ENCODE measurements at regions not wholly inside any gene's neighbourhood (a gene's known extent, or its start where the extent isn't known, plus 50 kb on each side); places are given as distances from the start of the nearest gene placed in this dataset.

DNA sequence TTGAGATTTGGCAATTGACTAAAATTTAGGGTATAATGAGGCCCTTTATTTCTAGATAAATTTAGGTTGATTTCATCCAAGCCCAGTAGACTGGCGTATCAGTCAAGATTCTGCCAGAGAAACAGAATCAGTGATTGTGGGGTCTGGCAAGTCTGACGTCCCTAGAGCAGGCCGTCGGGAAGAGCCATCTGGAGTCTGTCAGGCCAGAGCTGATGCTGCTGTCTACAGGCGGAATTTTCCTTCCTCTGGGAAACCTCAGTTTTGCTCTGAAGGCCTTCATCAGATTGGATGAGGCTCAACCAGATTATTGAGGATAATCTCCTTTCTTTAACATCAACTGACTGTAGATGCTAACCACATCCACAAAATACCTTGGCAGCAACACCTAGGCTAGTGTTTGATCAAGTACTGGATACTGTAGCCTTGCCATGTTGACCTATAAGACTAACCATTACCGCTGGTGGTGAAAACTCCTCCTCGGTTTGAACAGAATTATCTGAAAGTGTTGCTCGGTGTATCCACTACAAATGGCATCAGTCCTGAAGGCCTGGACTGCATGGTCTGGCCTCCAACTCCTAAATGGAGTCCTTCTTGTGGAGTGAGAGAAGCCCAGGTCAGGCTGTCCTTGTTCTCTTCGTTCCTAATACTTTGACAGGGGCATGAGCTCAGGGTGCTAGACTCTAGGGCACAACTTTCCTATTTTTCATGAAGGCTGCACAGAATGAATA lies 83.2 kb upstream of the ANKH start:
- no peaks in the 10 kb centered on the region for H3K9me3 ChIP-seq (replicated peaks; ENCODE audit: insufficient read depth, low read length)
- no peak overlapping the region for H3K4me3 ChIP-seq (ENCODE audit: low read length)
- no peak overlapping the region for H3K27ac ChIP-seq (ENCODE audit: low read length)
- no peaks in the 10 kb centered on the region for H3K36me3 ChIP-seq (replicated peaks; ENCODE audit: insufficient read depth, low read length)
- H3K4me2 ChIP-seq (ENCODE audit: low read depth, low read length), result no peak overlapping the region
- no peaks in the 10 kb centered on the region for H3K4me1 ChIP-seq (ENCODE audit: low read length)
- H3K27me3 ChIP-seq (replicated peaks; ENCODE audit: insufficient read depth, low read length), result no peaks in the 10 kb centered on the region
- TF ChIP-seq, protein P1, sequence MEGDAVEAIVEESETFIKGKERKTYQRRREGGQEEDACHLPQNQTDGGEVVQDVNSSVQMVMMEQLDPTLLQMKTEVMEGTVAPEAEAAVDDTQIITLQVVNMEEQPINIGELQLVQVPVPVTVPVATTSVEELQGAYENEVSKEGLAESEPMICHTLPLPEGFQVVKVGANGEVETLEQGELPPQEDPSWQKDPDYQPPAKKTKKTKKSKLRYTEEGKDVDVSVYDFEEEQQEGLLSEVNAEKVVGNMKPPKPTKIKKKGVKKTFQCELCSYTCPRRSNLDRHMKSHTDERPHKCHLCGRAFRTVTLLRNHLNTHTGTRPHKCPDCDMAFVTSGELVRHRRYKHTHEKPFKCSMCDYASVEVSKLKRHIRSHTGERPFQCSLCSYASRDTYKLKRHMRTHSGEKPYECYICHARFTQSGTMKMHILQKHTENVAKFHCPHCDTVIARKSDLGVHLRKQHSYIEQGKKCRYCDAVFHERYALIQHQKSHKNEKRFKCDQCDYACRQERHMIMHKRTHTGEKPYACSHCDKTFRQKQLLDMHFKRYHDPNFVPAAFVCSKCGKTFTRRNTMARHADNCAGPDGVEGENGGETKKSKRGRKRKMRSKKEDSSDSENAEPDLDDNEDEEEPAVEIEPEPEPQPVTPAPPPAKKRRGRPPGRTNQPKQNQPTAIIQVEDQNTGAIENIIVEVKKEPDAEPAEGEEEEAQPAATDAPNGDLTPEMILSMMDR (IDR thresholded peaks at IDR 0.05; ENCODE audit: low read length), result no peak
- TF ChIP-seq EZH2phosphoT487 (IDR thresholded peaks at IDR 0.05; ENCODE audit: low read length), result no peak
- TF ChIP-seq EZH2 (optimal IDR thresholded peaks at IDR 0.05; ENCODE audit: low read depth, low read length), result no peak
- H3K79me2 ChIP-seq (ENCODE audit: low read length), result no peaks in the 10 kb centered on the region
- DNase-seq, result no peak
- H3K9ac ChIP-seq (ENCODE audit: low read length), result no peak overlapping the region
- H3F3A ChIP-seq (ENCODE audit: insufficient read depth, low read length), result no peaks in the 10 kb centered on the region
- no peaks in the 10 kb centered on the region for H3K9me2 ChIP-seq (replicated peaks; ENCODE audit: insufficient read depth, low read length)
- H2AFZ ChIP-seq (ENCODE audit: low read length), result no peak overlapping the region
- H4K20me1 ChIP-seq (ENCODE audit: insufficient read depth, low read length), result no peaks in the 10 kb centered on the region

DNA sequence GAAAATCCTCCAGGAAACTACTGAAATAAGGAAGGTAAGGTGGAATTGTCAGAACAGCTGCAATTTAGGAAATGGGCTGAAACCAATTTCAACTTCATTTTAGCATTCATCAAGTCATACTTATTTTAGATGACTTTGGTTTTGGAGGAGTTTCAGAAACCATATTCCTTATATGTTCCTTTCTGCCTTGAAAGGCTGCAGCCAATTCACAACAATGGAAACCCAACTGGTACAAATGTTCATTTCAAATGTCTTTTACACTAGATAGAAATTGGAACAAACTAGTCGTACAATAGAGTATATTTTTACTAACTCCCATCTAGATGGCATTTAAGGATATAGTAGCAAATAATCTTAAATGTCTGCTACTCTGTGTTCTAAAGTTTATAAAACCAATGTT lies 82.6 kb upstream of the ANKH start:
- Histone ChIP-seq H3K9me3 (replicated peaks; ENCODE audit: insufficient read depth, low read length) (no peaks in the 10 kb centered on the region), H3K27ac (ENCODE audit: low read length) (no peak overlapping the region), H4K20me1 (ENCODE audit: insufficient read depth, low read length) (no peaks in the 10 kb centered on the region), H3K9me2 (replicated peaks; ENCODE audit: insufficient read depth, low read length) (no peaks in the 10 kb centered on the region), H3K4me2 (ENCODE audit: low read depth, low read length) (no peak overlapping the region), H3K79me2 (ENCODE audit: low read length) (no peaks in the 10 kb centered on the region), H3F3A (ENCODE audit: insufficient read depth, low read length) (no peaks in the 10 kb centered on the region), H3K4me1 (ENCODE audit: low read length) (no peaks in the 10 kb centered on the region), H3K27me3 (replicated peaks; ENCODE audit: insufficient read depth, low read length) (no peaks in the 10 kb centered on the region), H2AFZ (ENCODE audit: low read length) (no peak overlapping the region), H3K36me3 (replicated peaks; ENCODE audit: insufficient read depth, low read length) (no peaks in the 10 kb centered on the region), H3K4me3 (ENCODE audit: low read length) (no peak overlapping the region), H3K9ac (ENCODE audit: low read length) (no peak overlapping the region)
- DNase-seq, result no peak
- no peak for TF ChIP-seq EZH2phosphoT487 (IDR thresholded peaks at IDR 0.05; ENCODE audit: low read length)
- TF ChIP-seq, protein P1 (IDR thresholded peaks at IDR 0.05; ENCODE audit: low read length), result no peak

DNA sequence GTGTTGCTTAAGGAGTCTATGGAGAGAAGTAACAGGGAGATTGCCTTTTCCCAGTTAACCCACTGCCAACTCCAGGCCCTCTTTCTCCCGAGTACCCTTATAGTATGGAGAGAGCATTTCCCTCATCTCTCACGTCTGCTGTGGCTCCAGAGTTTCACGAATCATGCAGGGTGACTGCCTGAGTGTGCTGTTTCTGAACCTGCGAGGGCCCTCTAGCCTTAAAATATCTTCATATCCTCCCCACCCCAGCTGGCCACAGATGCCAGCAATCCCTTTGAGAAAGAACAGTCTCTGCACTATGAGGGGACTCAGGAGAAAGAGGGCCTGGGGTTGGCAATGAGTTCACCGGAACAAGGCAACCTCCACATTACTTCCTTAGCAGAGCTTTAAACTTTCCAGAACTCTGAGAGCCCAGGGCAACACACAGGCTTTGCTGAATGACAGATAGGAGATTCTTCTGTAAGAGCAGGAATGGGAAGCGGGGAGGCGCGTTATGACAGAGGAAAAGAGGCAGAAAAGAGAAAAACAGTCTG lies 81.6 kb upstream of the ANKH start:
- Histone ChIP-seq H3K79me2 (ENCODE audit: low read length) (no peaks in the 10 kb centered on the region), H4K20me1 (ENCODE audit: insufficient read depth, low read length) (no peaks in the 10 kb centered on the region), H2AFZ (ENCODE audit: low read length) (no peak overlapping the region), H3K4me3 (ENCODE audit: low read length) (no peak overlapping the region), H3K9me2 (replicated peaks; ENCODE audit: insufficient read depth, low read length) (no peaks in the 10 kb centered on the region), H3K36me3 (replicated peaks; ENCODE audit: insufficient read depth, low read length) (no peaks in the 10 kb centered on the region), H3K27me3 (replicated peaks; ENCODE audit: insufficient read depth, low read length) (no peaks in the 10 kb centered on the region), H3K4me2 (ENCODE audit: low read depth, low read length) (no peak overlapping the region), H3F3A (ENCODE audit: insufficient read depth, low read length) (no peaks in the 10 kb centered on the region), H3K27ac (ENCODE audit: low read length) (no peak overlapping the region), H3K9me3 (replicated peaks; ENCODE audit: insufficient read depth, low read length) (no peaks in the 10 kb centered on the region), H3K4me1 (ENCODE audit: low read length) (no peaks in the 10 kb centered on the region), H3K9ac (ENCODE audit: low read length) (no peak overlapping the region)
- TF ChIP-seq, protein P1 (IDR thresholded peaks at IDR 0.05; ENCODE audit: low read length), result no peak
- DNase-seq, result no peak

All from MM.1S (cell line).